Endothelial cell of umbilical vein (primary cell): ENCODE measurements at regions not wholly inside any gene's neighbourhood (a gene's known extent, or its start where the extent isn't known, plus 50 kb on each side); places are given as distances from the start of the nearest gene placed in this dataset.

Source experiments
- BruUV-seq: library from RNA; stranded (reverse); fragments of 400-500 nt; replicated peaks from 2 replicates; lab custom pipeline; 2021; lab: Mats Ljungman, UMichigan
- CTCF ChIA-PET: fragments of 300-600, 350-600 bp; sonication (Branson Sonifier 250); formaldehyde crosslinking; loops from one replicate; lab custom pipeline; 2021; ENCODE audit warnings: antibody characterized with exemption, inconsistent platforms; lab: Charles Lee
- POLR2A ChIA-PET: fragments of 300-600, 350-600 bp; sonication (Branson Sonifier 250); formaldehyde crosslinking; loops from one replicate; lab custom pipeline; 2021; ENCODE audit warnings: antibody characterized with exemption, inconsistent platforms; lab: Charles Lee
- DNase-seq: peaks from one replicate; pipeline ENCODE4 v3.0.0-alpha.2; 2011; ENCODE audit warnings: low read depth, low spot score
- FAIRE-seq: peaks from 2 replicates; lab custom pipeline; 2011; peaks lifted over from hg19 to GRCh38; lab: Jason Lieb, UNC
- H2AFZ ChIP-seq: 2 replicates; pipeline ENCODE4 v1.6.0; 2012; ENCODE audit warnings: low read depth, low read length, control low read depth, inconsistent platforms
- H3K27ac ChIP-seq: 2 replicates; pipeline ENCODE4 v1.5.1; 2011; ENCODE audit warnings: low read depth, mild to moderate bottlenecking, control low read depth, low read length, moderate library complexity; ENCODE audit not compliant: insufficient read depth
- H3K27me3 ChIP-seq, 2 experiments: 2 replicates each; pipeline versions ENCODE4 v1.6.0 to v1.6.1; 2011; ENCODE audit warnings: low read length in 2 of 2, mixed read lengths in 1 of 2; ENCODE audit not compliant: control insufficient read depth in 2 of 2, insufficient read depth in 2 of 2
- H3K36me3 ChIP-seq, 2 experiments: 2 replicates in 1 of 2; 3 replicates in 1 of 2; pipeline ENCODE4 v1.5.1; 2011; ENCODE audit warnings: low read length in 2 of 2, mild to moderate bottlenecking in 1 of 2, moderate library complexity in 1 of 2; ENCODE audit not compliant: control insufficient read depth in 2 of 2, insufficient read depth in 2 of 2; ENCODE audit errors: extremely low read depth in 1 of 2
- H3K4me1 ChIP-seq: 3 replicates; pipeline ENCODE4 v1.5.1; 2011; ENCODE audit warnings: mild to moderate bottlenecking, low read length; ENCODE audit not compliant: control insufficient read depth, insufficient read depth; ENCODE audit errors: extremely low read depth
- H3K4me2 ChIP-seq: 2 replicates; pipeline ENCODE4 v1.6.1; 2011; ENCODE audit warnings: low read length, control low read depth, mixed read lengths; ENCODE audit not compliant: insufficient read depth
- H3K4me3 ChIP-seq, 3 experiments: fragments of 200-600 bp in 1 of 3; sonication (generic), shearing (Covaris generic) in 1 of 3; replicated peaks in 1 of 3; 2 replicates each; pipeline ENCODE4 v1.5.1; 2011 to 2016; ENCODE audit warnings: control low read depth in 3 of 3, low read length in 3 of 3, mild to moderate bottlenecking in 2 of 3, inconsistent platforms in 1 of 3, low read depth in 1 of 3, moderate library complexity in 1 of 3; ENCODE audit not compliant: insufficient read depth in 1 of 3
- H3K79me2 ChIP-seq: 2 replicates; pipeline ENCODE4 v1.6.0; 2012; ENCODE audit warnings: low read length, inconsistent platforms; ENCODE audit not compliant: control insufficient read depth, insufficient read depth
- H3K9ac ChIP-seq: replicated peaks from 2 replicates; pipeline ENCODE3; 2011; ENCODE audit warnings: low read length, control low read depth; ENCODE audit not compliant: insufficient read depth; ENCODE audit errors: extremely low read depth
- H3K9me1 ChIP-seq: replicated peaks from 3 replicates; pipeline ENCODE4 v1.6.0; 2011; ENCODE audit warnings: mild to moderate bottlenecking, low read length; ENCODE audit not compliant: control insufficient read depth, insufficient read depth; ENCODE audit errors: extremely low read depth
- H3K9me3 ChIP-seq: replicated peaks from 2 replicates; pipeline ENCODE4 v1.5.1; 2012; ENCODE audit warnings: low read length, inconsistent platforms; ENCODE audit not compliant: control insufficient read depth, insufficient read depth
- H4K20me1 ChIP-seq: replicated peaks from 2 replicates; pipeline ENCODE3; 2011; ENCODE audit warnings: mild to moderate bottlenecking, low read length; ENCODE audit not compliant: control insufficient read depth, insufficient read depth; ENCODE audit errors: extremely low read depth
- EZH2 ChIP-seq: IDR thresholded peaks from 2 replicates; pipeline ENCODE4 v1.6.1; 2012; ENCODE audit warnings: borderline replicate concordance, low read depth, mild to moderate bottlenecking, moderate library complexity, low read length, inconsistent platforms; ENCODE audit not compliant: severe bottlenecking
- JUN ChIP-seq: IDR thresholded peaks from 2 replicates; pipeline ENCODE4 v1.6.1; 2011; ENCODE audit warnings: borderline replicate concordance, low read depth; ENCODE audit not compliant: insufficient read length, insufficient read depth
- MYC ChIP-seq: IDR thresholded peaks from one replicate; pipeline ENCODE4 v1.6.1; 2011; ENCODE audit warnings: mild to moderate bottlenecking, low read depth, low read length
- POLR2A ChIP-seq: IDR thresholded peaks from 2 replicates; pipeline ENCODE4 v1.6.1; 2012; ENCODE audit warnings: low read depth, mild to moderate bottlenecking, control low read depth, low read length
- dilution Hi-C: fragments of 300-500 bp; cut with MboI; formaldehyde crosslinking; loops from one replicate; pipeline ENCODE4 v1.15.0; 2019; ENCODE audit warnings: low sequenced_read_pairs; ENCODE audit not compliant: extremely low pct_ligation_motif_present
- intact Hi-C: fragments of 100-400 bp; cut with micrococcal nuclease; formaldehyde crosslinking; loops from one replicate; pipeline ENCODE4 v1.10.0; 2022
- TF ChIP-seq, protein P1 (sequence below), 2 donors: IDR thresholded peaks; 1 replicate in 1 of 2; 2 replicates in 1 of 2; pipeline ENCODE4 v1.5.1; 2011; ENCODE audit warnings: low read length in 2 of 2, mild to moderate bottlenecking in 2 of 2, moderate library complexity in 2 of 2, control low read depth in 1 of 2, inconsistent platforms in 1 of 2, low read depth in 1 of 2; ENCODE audit not compliant: insufficient read depth in 1 of 2; ENCODE audit errors: extremely low read depth in 1 of 2

DNA sequence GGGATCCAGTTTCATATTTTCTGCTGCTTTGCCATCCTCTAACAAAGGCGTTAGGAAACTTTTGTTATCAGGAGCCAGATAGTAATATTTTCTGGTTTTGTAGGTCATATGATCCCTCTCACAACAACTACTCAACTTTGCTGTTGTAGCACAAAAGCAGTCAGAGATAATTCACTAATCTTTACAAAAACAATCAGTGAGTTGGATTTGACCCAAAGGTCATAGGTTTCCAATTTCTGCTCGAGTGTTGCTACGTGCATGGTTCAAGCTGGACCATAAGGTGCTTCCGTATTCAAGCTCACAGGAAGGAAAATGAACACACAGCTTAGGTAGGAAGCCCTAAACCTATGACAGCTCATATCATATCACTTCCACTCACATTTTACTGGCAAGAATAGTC lies 92.4 kb upstream of the SFMBT2 start:
- Histone ChIP-seq H3K4me2 (no peak overlapping the region), H3K4me3 (no peak overlapping the region), H3K36me3 (no peaks in the 10 kb centered on the region), H3K9me1 (no peaks in the 10 kb centered on the region), H3K9me3 (no peaks in the 10 kb centered on the region), H3K79me2 (no peaks in the 10 kb centered on the region), H3K9ac (no peak overlapping the region), H3K4me1 (no peaks in the 10 kb centered on the region), H2AFZ (no peak overlapping the region), H4K20me1 (no peaks in the 10 kb centered on the region), H3K27me3 (no peaks in the 10 kb centered on the region), H3K27ac (no peak overlapping the region)
- intact Hi-C loops (no loop called here), dilution Hi-C loops (no loop called here)
- no TSS peak for BruUV-seq
- DNase-seq (no peak), FAIRE-seq (no peak)
- POLR2A ChIA-PET, result no interaction called here
- TF ChIP-seq, protein P1, sequence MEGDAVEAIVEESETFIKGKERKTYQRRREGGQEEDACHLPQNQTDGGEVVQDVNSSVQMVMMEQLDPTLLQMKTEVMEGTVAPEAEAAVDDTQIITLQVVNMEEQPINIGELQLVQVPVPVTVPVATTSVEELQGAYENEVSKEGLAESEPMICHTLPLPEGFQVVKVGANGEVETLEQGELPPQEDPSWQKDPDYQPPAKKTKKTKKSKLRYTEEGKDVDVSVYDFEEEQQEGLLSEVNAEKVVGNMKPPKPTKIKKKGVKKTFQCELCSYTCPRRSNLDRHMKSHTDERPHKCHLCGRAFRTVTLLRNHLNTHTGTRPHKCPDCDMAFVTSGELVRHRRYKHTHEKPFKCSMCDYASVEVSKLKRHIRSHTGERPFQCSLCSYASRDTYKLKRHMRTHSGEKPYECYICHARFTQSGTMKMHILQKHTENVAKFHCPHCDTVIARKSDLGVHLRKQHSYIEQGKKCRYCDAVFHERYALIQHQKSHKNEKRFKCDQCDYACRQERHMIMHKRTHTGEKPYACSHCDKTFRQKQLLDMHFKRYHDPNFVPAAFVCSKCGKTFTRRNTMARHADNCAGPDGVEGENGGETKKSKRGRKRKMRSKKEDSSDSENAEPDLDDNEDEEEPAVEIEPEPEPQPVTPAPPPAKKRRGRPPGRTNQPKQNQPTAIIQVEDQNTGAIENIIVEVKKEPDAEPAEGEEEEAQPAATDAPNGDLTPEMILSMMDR (IDR thresholded peaks at IDR 0.05; ENCODE audit: extremely low read depth in 1 of 2, insufficient read depth in 1 of 2, low read depth in 1 of 2, low read length in 2 of 2), result no peak
- no peak for TF ChIP-seq JUN
- no peak for TF ChIP-seq POLR2A
- TF ChIP-seq EZH2, result no peak
- CTCF ChIA-PET, result interaction anchor here (1.9 kb wide), 1 partner anchor 22 kb away, joined by 8 read pairs; no protein-coding TSS in a partner anchor

DNA sequence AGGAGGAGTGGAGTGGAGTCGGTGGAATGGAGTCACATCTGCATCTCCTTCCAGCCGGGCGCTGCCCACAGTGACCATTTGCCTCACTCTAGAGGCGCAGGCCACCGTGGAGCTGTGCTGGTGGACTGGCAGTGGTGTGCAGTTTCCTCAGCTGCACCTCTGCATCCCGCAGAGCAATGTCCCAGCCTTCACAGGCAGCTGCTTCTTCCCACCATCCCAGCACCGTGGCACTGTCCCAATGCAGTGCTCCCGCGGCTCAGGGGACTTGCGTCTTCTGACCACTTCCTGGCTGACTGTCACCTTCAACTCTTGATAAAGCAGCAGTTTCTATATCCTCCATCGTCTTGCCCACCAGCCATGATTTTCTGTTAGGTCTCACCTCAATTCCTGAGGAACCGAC lies 90.3 kb upstream of the SFMBT2 start:
- Histone ChIP-seq H3K4me1 (no peaks in the 10 kb centered on the region), H3K9me3 (no peaks in the 10 kb centered on the region), H3K36me3 (no peaks in the 10 kb centered on the region), H3K4me2 (no peak overlapping the region), H3K9ac (no peak overlapping the region), H2AFZ (no peak overlapping the region), H3K4me3 (no peak overlapping the region), H3K79me2 (no peaks in the 10 kb centered on the region), H4K20me1 (no peaks in the 10 kb centered on the region), H3K27me3 (no peaks in the 10 kb centered on the region), H3K9me1 (no peaks in the 10 kb centered on the region), H3K27ac (no peak overlapping the region)
- no peak for TF ChIP-seq MYC
- no peak for DNase-seq
- dilution Hi-C loops (no loop called here), intact Hi-C loops (no loop called here)
- POLR2A ChIA-PET, result no interaction called here
- no peak for FAIRE-seq
- no TSS peak for BruUV-seq
- CTCF ChIA-PET, result no interaction called here
